ENCODE measurements at regions not wholly inside any gene's neighbourhood (a gene's known extent, or its start where the extent isn't known, plus 50 kb on each side); places are given as distances from the start of the nearest gene placed in this dataset.

DNA sequence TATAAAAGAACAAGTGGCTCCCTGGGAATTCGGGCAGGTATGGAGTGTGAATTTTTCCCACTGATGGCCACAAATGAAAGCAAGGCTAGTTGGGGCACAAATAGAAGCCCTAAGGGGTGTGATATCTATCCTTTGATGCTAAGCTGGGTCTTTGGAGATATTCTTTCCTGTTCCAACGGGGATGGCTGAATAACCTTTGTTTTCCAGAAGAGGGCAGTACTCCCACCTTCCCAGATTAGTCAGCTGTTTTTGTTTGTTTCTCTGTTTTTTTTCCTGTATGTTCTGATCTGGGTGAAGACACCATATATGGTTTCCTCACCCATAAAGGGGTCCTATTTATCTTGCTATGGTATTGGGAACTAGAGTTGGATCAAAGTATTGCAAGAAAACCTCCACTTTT, 947.7 kb upstream of the SORCS1 start:
- H3K27ac ChIP-seq: no peak overlapping the region
- H3K4me3 ChIP-seq: no peak overlapping the region
- no peak for TF ChIP-seq POLR2A (IDR thresholded peaks at IDR 0.05)
- TF ChIP-seq, protein P1, sequence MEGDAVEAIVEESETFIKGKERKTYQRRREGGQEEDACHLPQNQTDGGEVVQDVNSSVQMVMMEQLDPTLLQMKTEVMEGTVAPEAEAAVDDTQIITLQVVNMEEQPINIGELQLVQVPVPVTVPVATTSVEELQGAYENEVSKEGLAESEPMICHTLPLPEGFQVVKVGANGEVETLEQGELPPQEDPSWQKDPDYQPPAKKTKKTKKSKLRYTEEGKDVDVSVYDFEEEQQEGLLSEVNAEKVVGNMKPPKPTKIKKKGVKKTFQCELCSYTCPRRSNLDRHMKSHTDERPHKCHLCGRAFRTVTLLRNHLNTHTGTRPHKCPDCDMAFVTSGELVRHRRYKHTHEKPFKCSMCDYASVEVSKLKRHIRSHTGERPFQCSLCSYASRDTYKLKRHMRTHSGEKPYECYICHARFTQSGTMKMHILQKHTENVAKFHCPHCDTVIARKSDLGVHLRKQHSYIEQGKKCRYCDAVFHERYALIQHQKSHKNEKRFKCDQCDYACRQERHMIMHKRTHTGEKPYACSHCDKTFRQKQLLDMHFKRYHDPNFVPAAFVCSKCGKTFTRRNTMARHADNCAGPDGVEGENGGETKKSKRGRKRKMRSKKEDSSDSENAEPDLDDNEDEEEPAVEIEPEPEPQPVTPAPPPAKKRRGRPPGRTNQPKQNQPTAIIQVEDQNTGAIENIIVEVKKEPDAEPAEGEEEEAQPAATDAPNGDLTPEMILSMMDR (IDR thresholded peaks at IDR 0.05 in 8 of 11, conservative IDR thresholded peaks at IDR 0.05 in 3 of 11): peak in 5 of 11 experiments; percentile 16 to 27 (median 22)
- no peak for TF ChIP-seq POLR2AphosphoS5 (IDR thresholded peaks at IDR 0.05)
- H3K4me1 ChIP-seq: no peaks in the 10 kb centered on the region
- 31 to 40% (median 36%) methylated on average over 2 of the region's 2 CpGs for whole genome bisulfite sequencing, 5 donors
- no peaks in the 10 kb centered on the region for H3K36me3 ChIP-seq
- DNase-seq: no peak
- H3K27me3 ChIP-seq (replicated peaks in 1 of 7): no peaks in the 10 kb centered on the region
- peaks cover 0 to 3% (median 0%) of the 10 kb centered on the region in 8 donors for H3K9me3 ChIP-seq
- intact Hi-C loops (cut with DNase I; ENCODE audit: low total_unique reads): no loop called here

DNA sequence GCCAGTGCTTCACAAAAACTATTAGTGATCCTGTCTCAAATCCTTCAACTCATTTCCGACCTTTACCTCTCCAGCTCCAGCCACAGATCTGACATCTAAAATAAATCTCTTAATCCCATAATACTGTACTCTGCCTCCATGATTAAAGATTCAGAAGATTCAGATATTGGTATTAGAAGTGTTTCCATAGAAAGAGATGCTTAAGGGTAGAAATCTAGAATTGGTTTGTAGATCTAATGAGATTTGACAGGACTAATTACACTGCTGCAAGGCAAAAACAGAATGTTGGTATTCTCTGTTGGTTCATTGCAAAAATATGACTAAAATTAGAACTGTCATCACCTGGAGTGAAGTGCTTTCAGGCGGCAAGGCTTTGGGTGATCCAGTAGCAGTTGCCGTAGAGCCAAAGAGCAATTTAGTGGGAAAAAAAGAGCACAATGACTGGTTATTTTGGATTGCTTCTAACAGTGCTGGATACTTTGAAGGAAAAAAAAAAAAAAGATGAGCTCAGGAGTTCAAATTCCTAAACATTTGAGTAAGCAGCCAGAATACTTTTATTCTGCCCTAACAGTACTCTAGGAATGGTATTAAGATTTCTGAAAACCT, 940.1 kb upstream of the SORCS1 start:
- Histone ChIP-seq H3K9me3 (no peaks in the 10 kb centered on the region), H3K36me3 (no peaks in the 10 kb centered on the region), H3K4me1 (no peaks in the 10 kb centered on the region), H3K27me3 (replicated peaks in 1 of 7) (no peaks in the 10 kb centered on the region), H3K27ac (no peak overlapping the region), H3K4me3 (no peak overlapping the region)
- 84 to 93% (median 87%) methylated on average over 3 of the region's 3 CpGs for WGBS, 5 donors
- TF ChIP-seq, protein P1 (IDR thresholded peaks at IDR 0.05 in 8 of 11, conservative IDR thresholded peaks at IDR 0.05 in 3 of 11): no peak
- TF ChIP-seq POLR2A (IDR thresholded peaks at IDR 0.05): no peak
- no peak for TF ChIP-seq POLR2AphosphoS5 (IDR thresholded peaks at IDR 0.05)
- DNase-seq: no peak
- intact Hi-C loops (cut with DNase I; ENCODE audit: low total_unique reads): no loop called here

GRCh38 chr10:108097258-108097657, 932.8 kb upstream of the SORCS1 start:
- Histone ChIP-seq H3K27me3 (replicated peaks in 1 of 7) (no peaks in the 10 kb centered on the region), H3K9me3 (peaks cover 0 to 4% (median 0%) of the 10 kb centered on the region in 8 donors), H3K4me1 (no peaks in the 10 kb centered on the region), H3K4me3 (no peak overlapping the region), H3K36me3 (no peaks in the 10 kb centered on the region), H3K27ac (no peak overlapping the region)
- WGBS, 5 donors: 38 to 88% (median 75%) methylated on average over 1 to 4 of the region's 4 CpGs
- intact Hi-C loops (cut with DNase I; ENCODE audit: low total_unique reads): no loop called here
- TF ChIP-seq POLR2A (IDR thresholded peaks at IDR 0.05) (no peak), POLR2AphosphoS5 (IDR thresholded peaks at IDR 0.05) (no peak)
- TF ChIP-seq, protein P1 (IDR thresholded peaks at IDR 0.05 in 8 of 11, conservative IDR thresholded peaks at IDR 0.05 in 3 of 11): no peak
- DNase-seq: peak; percentile 49

DNA sequence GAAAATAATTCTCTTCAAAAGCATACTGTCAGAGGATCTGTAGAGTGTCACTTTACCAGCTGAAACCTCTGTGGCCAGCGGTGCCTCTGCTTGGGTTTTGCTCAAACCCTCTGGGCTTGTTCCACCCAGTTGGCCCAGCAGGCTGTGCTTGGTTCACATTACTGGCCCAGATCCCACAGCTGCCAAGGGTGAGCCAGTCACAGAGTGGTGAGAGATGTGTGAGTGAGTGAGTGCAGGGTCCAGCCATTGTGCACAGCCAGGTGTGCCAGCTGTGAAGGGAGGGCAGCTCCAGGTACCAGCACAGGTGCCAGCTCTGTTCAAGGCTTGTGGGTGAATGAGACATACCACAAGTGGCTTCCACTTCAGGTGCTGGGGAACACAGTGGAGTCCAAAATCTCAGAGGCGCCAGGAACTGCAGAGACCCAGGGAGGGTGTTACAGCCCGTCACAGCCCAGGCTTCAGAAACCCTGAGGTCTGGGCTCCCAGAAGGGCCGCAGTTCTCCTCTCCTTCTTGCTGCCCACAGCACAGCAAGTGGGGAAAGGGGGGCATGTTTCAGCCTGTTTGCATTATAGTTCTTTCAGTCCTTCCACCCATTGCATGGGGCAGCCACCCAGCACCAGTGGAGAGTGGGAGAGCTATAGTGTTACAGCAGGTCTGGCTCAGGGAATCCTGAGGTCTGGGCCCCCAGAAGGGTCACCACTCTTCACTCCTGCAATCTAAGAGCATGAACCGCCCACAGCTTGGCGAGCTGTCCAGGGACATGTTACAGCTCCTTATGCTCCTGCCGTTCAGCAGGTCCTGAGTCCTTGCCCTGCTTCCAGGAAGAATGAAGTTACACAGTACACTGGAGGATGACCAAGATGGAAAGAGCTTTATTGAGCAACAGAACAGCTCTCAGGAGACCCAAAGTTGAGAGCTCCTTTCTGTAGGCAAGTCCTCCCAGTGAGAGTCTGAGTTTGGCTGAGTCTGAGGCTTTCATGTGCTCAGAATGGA, 931.7 kb upstream of the SORCS1 start:
- DNase-seq: no peak
- Histone ChIP-seq H3K9me3 (peaks cover 0 to 4% (median 0%) of the 10 kb centered on the region in 8 donors), H3K4me3 (no peak overlapping the region), H3K27ac (no peak overlapping the region), H3K27me3 (replicated peaks in 1 of 7) (no peaks in the 10 kb centered on the region), H3K4me1 (no peaks in the 10 kb centered on the region), H3K36me3 (no peaks in the 10 kb centered on the region)
- intact Hi-C loops (cut with DNase I; ENCODE audit: low total_unique reads): no loop called here
- TF ChIP-seq, protein P1 (IDR thresholded peaks at IDR 0.05 in 8 of 11, conservative IDR thresholded peaks at IDR 0.05 in 3 of 11): no peak
- no peak for TF ChIP-seq POLR2A (IDR thresholded peaks at IDR 0.05)
- TF ChIP-seq POLR2AphosphoS5 (IDR thresholded peaks at IDR 0.05): no peak
- WGBS, 5 donors: 74 to 96% (median 89%) methylated on average over 4 to 7 of the region's 7 CpGs

All from spleen (tissue), 11 donors.